H1 (cell line): ENCODE measurements at regions not wholly inside any gene's neighbourhood (a gene's known extent, or its start where the extent isn't known, plus 50 kb on each side); places are given as distances from the start of the nearest gene placed in this dataset.

Experiments used
- CTCF ChIA-PET: fragments of 300-600 bp; sonication (Branson Sonifier 250); formaldehyde crosslinking; loops from one replicate; lab custom pipeline; 2021; ENCODE audit not compliant: partially characterized antibody; lab: Charles Lee
- POLR2A ChIA-PET: fragments of 300-600 bp; sonication (Branson Sonifier 250); formaldehyde crosslinking; loops from one replicate; lab custom pipeline; 2021; ENCODE audit warnings: inconsistent platforms; ENCODE audit not compliant: partially characterized antibody; lab: Charles Lee
- DNase-seq, 2 experiments: peaks; one replicate each; pipeline versions ENCODE4 v3.0.0 to v3.0.0-alpha.2; 2010 to 2022; ENCODE audit warnings: low spot score in 2 of 2, low read depth in 1 of 2, mixed read lengths in 1 of 2
- FAIRE-seq: peaks from 2 replicates; lab custom pipeline; 2011; peaks lifted over from hg19 to GRCh38; lab: Jason Lieb, UNC
- H2AFZ ChIP-seq: 2 replicates; pipeline ENCODE4 v1.8.1; 2012; ENCODE audit warnings: low read length, inconsistent platforms
- H2AK5ac ChIP-seq: 2 replicates; pipeline ENCODE4 v1.6.1; 2013; ENCODE audit warnings: low read depth, low read length
- H2BK120ac ChIP-seq: replicated peaks from 2 replicates; pipeline ENCODE3; 2013; ENCODE audit warnings: low read depth, low read length, inconsistent platforms
- H2BK12ac ChIP-seq: 2 replicates; pipeline ENCODE4 v1.6.1; 2013; ENCODE audit warnings: low read depth, low read length
- H2BK15ac ChIP-seq: 2 replicates; pipeline ENCODE4 v1.6.1; 2013; ENCODE audit warnings: low read length
- H2BK20ac ChIP-seq: 2 replicates; pipeline ENCODE4 v1.6.1; 2013; ENCODE audit warnings: low read length
- H2BK5ac ChIP-seq: 2 replicates; pipeline ENCODE4 v1.6.1; 2013; ENCODE audit warnings: low read depth, low read length
- H3K14ac ChIP-seq: 2 replicates; pipeline ENCODE4 v1.6.1; 2013; ENCODE audit warnings: inconsistent platforms; ENCODE audit not compliant: insufficient read length
- H3K18ac ChIP-seq: 2 replicates; pipeline ENCODE4 v1.6.1; 2013; ENCODE audit warnings: low read length; ENCODE audit errors: extremely low read depth
- H3K23ac ChIP-seq: 2 replicates; pipeline ENCODE4 v1.6.1; 2013; ENCODE audit warnings: inconsistent platforms; ENCODE audit not compliant: insufficient read length
- H3K23me2 ChIP-seq: 2 replicates; pipeline ENCODE4 v1.6.1; 2013; ENCODE audit warnings: low read depth, low read length
- H3K27ac ChIP-seq: 2 replicates; pipeline ENCODE4 v1.6.1; 2011; ENCODE audit warnings: low read depth, low read length, inconsistent platforms
- H3K27me3 ChIP-seq, 4 experiments: replicated peaks in 1 of 4; 1 replicate in 1 of 4; 2 replicates in 3 of 4; pipeline versions ENCODE4 v1.6.1 to v1.8.1; 2011 to 2013; ENCODE audit warnings: low read length in 3 of 4, mild to moderate bottlenecking in 3 of 4, inconsistent platforms in 2 of 4, mixed read lengths in 2 of 4, moderate library complexity in 1 of 4; ENCODE audit not compliant: control insufficient read depth in 3 of 4, insufficient read depth in 3 of 4; ENCODE audit errors: extremely low read depth in 1 of 4
- H3K36me3 ChIP-seq, 4 experiments: 2 replicates each; pipeline versions ENCODE4 v1.6.1 to v1.8.1; 2011 to 2013; ENCODE audit warnings: mild to moderate bottlenecking in 4 of 4, low read length in 3 of 4, moderate library complexity in 2 of 4, control low read depth in 1 of 4, inconsistent platforms in 1 of 4; ENCODE audit not compliant: insufficient read depth in 4 of 4, control insufficient read depth in 2 of 4
- H3K4ac ChIP-seq: replicated peaks from 2 replicates; pipeline ENCODE3; 2013; ENCODE audit warnings: low read length, low read depth, mixed read lengths, inconsistent platforms; ENCODE audit not compliant: insufficient read length
- H3K4me1 ChIP-seq, 4 experiments: replicated peaks in 1 of 4; 1 replicate in 1 of 4; 2 replicates in 3 of 4; pipeline versions ENCODE4 v1.6.1 to v1.8.1; 2011 to 2013; ENCODE audit warnings: low read length in 3 of 4, inconsistent platforms in 2 of 4, mixed read lengths in 1 of 4; ENCODE audit not compliant: insufficient read depth in 4 of 4, control insufficient read depth in 3 of 4
- H3K4me2 ChIP-seq, 2 experiments: 2 replicates each; pipeline versions ENCODE4 v1.6.1 to v1.8.1; 2011 to 2013; ENCODE audit warnings: low read depth in 2 of 2, low read length in 2 of 2, control low read depth in 1 of 2, inconsistent platforms in 1 of 2, mild to moderate bottlenecking in 1 of 2; ENCODE audit not compliant: insufficient read depth in 1 of 2
- H3K4me3 ChIP-seq, 4 experiments: fragments of 200-600, 300-600 bp in 1 of 4; sonication (generic), shearing (Covaris generic), sonication (Bioruptor Twin) in 1 of 4; 2 replicates each; pipeline versions ENCODE4 v1.5.1 to v1.8.1; 2011 to 2016; ENCODE audit warnings: low read length in 4 of 4, low read depth in 3 of 4, control low read depth in 2 of 4, inconsistent platforms in 2 of 4, mild to moderate bottlenecking in 2 of 4, mixed read lengths in 1 of 4, moderate library complexity in 1 of 4; ENCODE audit not compliant: insufficient read depth in 2 of 4; ENCODE audit errors: extremely low read depth in 1 of 4
- H3K56ac ChIP-seq: replicated peaks from 2 replicates; pipeline ENCODE3; 2013; ENCODE audit warnings: low read depth, mild to moderate bottlenecking, mixed read lengths, low read length, inconsistent platforms; ENCODE audit not compliant: insufficient read length
- H3K79me1 ChIP-seq: 2 replicates; pipeline ENCODE4 v1.6.1; 2013; ENCODE audit warnings: low read depth, low read length, control low read depth
- H3K79me2 ChIP-seq, 2 experiments: 2 replicates each; pipeline versions ENCODE4 v1.6.1 to v1.8.1; 2012 to 2013; ENCODE audit warnings: low read length in 2 of 2, mild to moderate bottlenecking in 2 of 2, inconsistent platforms in 1 of 2; ENCODE audit not compliant: insufficient read depth in 2 of 2, control insufficient read depth in 1 of 2
- H3K9ac ChIP-seq, 4 experiments: replicated peaks in 1 of 4; 1 replicate in 1 of 4; 2 replicates in 3 of 4; pipeline versions ENCODE4 v1.6.1 to v1.8.1; 2011 to 2013; ENCODE audit warnings: low read depth in 3 of 4, low read length in 3 of 4, control low read depth in 2 of 4, mild to moderate bottlenecking in 2 of 4, moderate library complexity in 2 of 4, inconsistent platforms in 1 of 4; ENCODE audit errors: extremely low read depth in 1 of 4
- H3K9me3 ChIP-seq, 2 experiments: 2 replicates each; pipeline versions ENCODE4 v1.6.1 to v1.8.1; 2012 to 2013; ENCODE audit warnings: mild to moderate bottlenecking in 2 of 2, moderate library complexity in 2 of 2, control low read depth in 1 of 2, inconsistent platforms in 1 of 2, low read depth in 1 of 2, low read length in 1 of 2, mixed read lengths in 1 of 2; ENCODE audit not compliant: insufficient read depth in 2 of 2
- H4K20me1 ChIP-seq, 2 experiments: replicated peaks in 1 of 2; 2 replicates each; pipeline versions ENCODE3 to v1.8.1; 2011 to 2013; ENCODE audit warnings: inconsistent platforms in 2 of 2, low read length in 2 of 2, mild to moderate bottlenecking in 1 of 2; ENCODE audit not compliant: insufficient read depth in 2 of 2, control insufficient read depth in 1 of 2
- H4K5ac ChIP-seq: 2 replicates; pipeline ENCODE4 v1.6.1; 2013; ENCODE audit warnings: low read length, low read depth, mixed read lengths, inconsistent platforms; ENCODE audit not compliant: insufficient read length
- H4K8ac ChIP-seq: 2 replicates; pipeline ENCODE4 v1.8.0; 2013; ENCODE audit warnings: mild to moderate bottlenecking, moderate library complexity, low read length, inconsistent platforms; ENCODE audit not compliant: insufficient read depth; ENCODE audit errors: extremely low read depth
- H4K91ac ChIP-seq: replicated peaks from 2 replicates; pipeline ENCODE3; 2013; ENCODE audit warnings: low read length, mixed read lengths, inconsistent platforms; ENCODE audit not compliant: insufficient read length
- CTBP2 ChIP-seq: IDR thresholded peaks from 2 replicates; pipeline ENCODE4 v1.7.0; 2011; ENCODE audit warnings: borderline replicate concordance, mild to moderate bottlenecking, moderate library complexity, mixed read lengths, low read length; ENCODE audit not compliant: insufficient read depth, insufficient read length
- KDM1A ChIP-seq: fragments of 200-600, 300-600 bp; sonication (generic); IDR thresholded peaks from 2 replicates; pipeline ENCODE4 v1.7.1; 2016; ENCODE audit warnings: mild to moderate bottlenecking, low read length, borderline replicate concordance
- NANOG ChIP-seq: IDR thresholded peaks from 2 replicates; pipeline ENCODE4 v1.6.1; 2011; ENCODE audit warnings: low read length, low read depth, mild to moderate bottlenecking, inconsistent platforms; ENCODE audit not compliant: insufficient read depth, poor library complexity, severe bottlenecking
- RFX5 ChIP-seq: IDR thresholded peaks from 2 replicates; pipeline ENCODE4 v1.6.1; 2011; ENCODE audit warnings: low read depth, low read length, improper control_type of control experiment, borderline replicate concordance
- WGBS, 2 experiments: shearing (Covaris generic) in 1 of 2; methylation state at CpG; one replicate each; pipeline versions ENCODE4 v1.1.6 to v1.1.7; 2013 to 2015; ENCODE audit warnings: low lambda C conversion rate in 2 of 2, mixed read lengths in 2 of 2, inconsistent platforms in 1 of 2, low coverage in 1 of 2, missing lambda C conversion rate in 1 of 2; ENCODE audit not compliant: insufficient replicate concordance in 2 of 2, insufficient coverage in 1 of 2, insufficient read length in 1 of 2; ENCODE audit errors: extremely low coverage in 1 of 2, missing lambda C conversion rate in 1 of 2; 5-methylcytosine and 5-hydroxymethylcytosine counted together

DNA sequence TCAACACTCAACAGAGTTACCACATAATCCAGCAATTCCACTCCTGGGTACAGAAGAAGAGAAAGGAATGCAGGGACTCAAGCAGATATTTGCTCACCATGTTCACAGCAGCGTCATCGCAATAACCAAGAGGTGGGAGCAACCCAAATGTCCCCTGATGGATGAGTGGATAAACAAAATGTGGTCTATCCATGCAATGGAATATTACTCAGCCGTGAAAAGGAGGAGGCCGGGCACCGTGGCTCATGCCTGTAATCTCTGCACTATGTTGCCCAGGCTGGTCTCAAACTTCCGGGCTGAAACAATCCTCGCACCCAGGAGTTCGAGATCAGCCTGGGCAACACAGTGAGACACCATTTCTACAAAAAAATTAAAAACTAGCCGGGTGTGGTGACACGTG is 131.7 kb downstream of the CTTN start:
- Histone ChIP-seq H2BK5ac (no peak overlapping the region), H2AFZ (no peak overlapping the region), H3K14ac (no peak overlapping the region), H3K56ac (no peak overlapping the region), H3K23me2 (peaks cover 1% of the 10 kb centered on the region), H2AK5ac (no peak overlapping the region), H3K4me2 (no peak overlapping the region), H3K9ac (no peak overlapping the region), H2BK12ac (no peak overlapping the region), H2BK20ac (no peak overlapping the region), H3K4me1 (peaks cover 10 to 29% (median 19%) of the 10 kb centered on the region in 4 experiments), H3K79me2 (no peaks in the 10 kb centered on the region), H3K27me3 (no peaks in the 10 kb centered on the region), H3K4ac (no peak overlapping the region), H4K20me1 (peaks cover 4 to 5% of the 10 kb centered on the region in 2 experiments), H2BK15ac (no peak overlapping the region), H4K5ac (no peak overlapping the region), H3K4me3 (no peak overlapping the region), H3K18ac (no peak overlapping the region), H4K8ac (no peak overlapping the region), H3K9me3 (no peaks in the 10 kb centered on the region), H3K27ac (no peak overlapping the region), H3K23ac (no peak overlapping the region), H3K79me1 (peaks cover 6% of the 10 kb centered on the region), H3K36me3 (no peaks in the 10 kb centered on the region), H2BK120ac (no peak overlapping the region), H4K91ac (no peak overlapping the region)
- ChIA-PET CTCF (interaction anchor here (1.0 kb wide), 1 partner anchor 19 kb away, joined by 4 read pairs; no protein-coding TSS in a partner anchor), POLR2A (no interaction called here)
- peak; percentile 32; the same call in 1 of the 2 replicates for TF ChIP-seq KDM1A
- no peak for TF ChIP-seq RFX5
- TF ChIP-seq NANOG, result no peak
- no peak for TF ChIP-seq CTBP2
- FAIRE-seq (no peak), DNase-seq (no peak)
- 82% methylated on average over 9 of the region's 10 CpGs; no CpG with 5 or more reads in 1 of the 2 experiments for WGBS, 2 experiments
